Activated T-cell treated with anti-CD3 and anti-CD28 coated beads, Interleukin-2, amount 50 U/mL, for 72 hours (primary cell): ENCODE measurements at regions not wholly inside any gene's neighbourhood (a gene's known extent, or its start where the extent isn't known, plus 50 kb on each side); places are given as distances from the start of the nearest gene placed in this dataset.

Experiments used
- ATAC-seq, 2 donors: fragments of 150-1000 bp; cut with Tn5 transposase; replicated peaks in 1 of 2; 2 replicates each; pipeline ENCODE4 v1.10.0; 2021; ENCODE audit warnings: moderate library complexity in 2 of 2, mild to moderate bottlenecking in 1 of 2
- DNase-seq, 2 donors: peaks; one replicate each; pipeline ENCODE4 v3.0.0; 2021 to 2022; ENCODE audit warnings: mixed read lengths in 1 of 2
- H3K27ac Mint-ChIP-seq: one replicate; pipeline ENCODE4 v1.8.0; 2022; ENCODE audit warnings: mild to moderate bottlenecking, moderate library complexity, mixed read lengths
- H3K27me3 Mint-ChIP-seq: one replicate; pipeline ENCODE4 v1.8.0; 2022; ENCODE audit warnings: low read depth, mixed read lengths
- H3K36me3 Mint-ChIP-seq, 2 donors: one replicate each; pipeline ENCODE4 v1.8.0; 2022; ENCODE audit warnings: mixed read lengths in 2 of 2, mild to moderate bottlenecking in 1 of 2; ENCODE audit not compliant: insufficient read depth in 2 of 2
- H3K4me1 Mint-ChIP-seq: one replicate; pipeline ENCODE4 v1.8.0; 2022; ENCODE audit warnings: low read depth, mixed read lengths
- H3K4me3 Mint-ChIP-seq, 2 donors: one replicate each; pipeline ENCODE4 v1.8.0; 2022; ENCODE audit warnings: mild to moderate bottlenecking in 2 of 2, mixed read lengths in 2 of 2, moderate library complexity in 2 of 2
- H3K9me3 Mint-ChIP-seq, 2 donors: one replicate each; pipeline ENCODE4 v1.8.0; 2022; ENCODE audit warnings: mixed read lengths in 2 of 2

DNA sequence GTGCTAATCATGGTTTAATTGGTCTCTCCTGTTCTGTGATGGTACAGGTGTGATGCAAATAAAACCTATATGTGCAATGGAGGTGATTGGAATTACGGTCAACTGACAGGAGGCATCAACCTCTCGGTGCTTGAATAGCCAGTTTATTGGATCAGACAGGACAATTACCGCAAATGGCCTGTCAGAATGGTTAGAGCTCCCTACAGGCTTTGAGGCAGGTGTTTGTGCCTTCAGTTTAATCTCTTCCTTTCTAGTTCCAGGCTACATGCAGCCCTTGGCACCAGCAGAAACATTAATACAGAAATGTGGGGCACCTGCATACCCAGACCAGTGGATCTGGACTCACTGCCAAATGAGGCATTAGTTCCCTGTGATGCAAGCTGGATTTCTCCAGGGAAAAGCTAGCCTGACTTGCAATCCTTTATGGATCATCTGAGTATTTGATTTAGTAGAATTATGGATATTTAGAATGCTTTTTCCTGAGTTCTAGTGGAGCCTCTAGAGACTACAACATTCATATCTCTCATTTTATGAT, 128.6 kb downstream of the MAT2B start:
- no peaks in the 10 kb centered on the region for H3K4me1 Mint-ChIP-seq
- H3K27ac Mint-ChIP-seq: no peak overlapping the region
- DNase-seq (no peak), ATAC-seq (no peak)
- peaks cover 0 to 1% of the 10 kb centered on the region in 2 donors for H3K36me3 Mint-ChIP-seq
- peaks cover 7% of the 10 kb centered on the region for H3K27me3 Mint-ChIP-seq
- peaks cover 0 to 1% of the 10 kb centered on the region in 2 donors for H3K9me3 Mint-ChIP-seq
- no peak overlapping the region for H3K4me3 Mint-ChIP-seq

DNA sequence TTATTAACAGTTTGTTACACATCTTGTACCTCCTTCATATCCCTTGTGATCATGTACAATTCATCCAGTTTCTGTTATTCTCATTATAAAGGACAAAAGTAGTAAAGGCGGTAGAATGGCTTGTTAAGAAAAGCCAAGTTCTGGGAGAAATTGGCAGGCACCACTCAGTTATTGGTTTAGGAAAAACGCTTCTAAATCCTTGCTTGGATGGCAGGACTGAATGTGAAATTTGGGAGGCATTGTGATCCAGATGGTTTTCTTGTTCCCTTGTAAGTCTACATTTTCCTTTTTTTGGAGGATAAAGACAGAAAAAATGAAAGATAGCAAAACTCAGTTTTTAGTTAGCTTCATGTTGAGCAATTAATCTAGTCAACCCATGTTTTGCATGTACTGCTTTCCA, 130.2 kb downstream of the MAT2B start:
- DNase-seq (no peak), ATAC-seq (no peak)

DNA sequence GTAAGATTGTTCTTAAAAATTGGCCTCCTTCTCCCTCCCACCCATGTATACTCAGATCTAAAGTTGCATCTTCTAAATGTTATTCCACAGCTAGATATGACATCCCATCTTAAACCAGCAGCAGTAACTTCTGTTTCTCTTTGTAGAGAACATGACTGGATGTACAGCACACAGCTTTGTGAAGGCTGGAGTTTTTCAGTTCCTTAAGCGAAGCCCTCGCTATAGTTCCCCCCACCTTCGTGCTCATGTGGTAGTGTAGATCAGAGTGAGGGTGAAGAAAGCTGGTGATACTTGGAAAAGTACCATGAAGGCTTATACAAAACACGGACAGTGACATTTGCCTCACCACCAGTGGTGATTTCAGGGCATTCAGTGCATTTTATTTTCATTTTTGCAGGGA, 137.5 kb downstream of the MAT2B start:
- DNase-seq: no peak

More for the DNA sequence above, 130.2 kb downstream of the MAT2B start:
- H3K4me3 Mint-ChIP-seq: no peak overlapping the region
- no peaks in the 10 kb centered on the region for H3K4me1 Mint-ChIP-seq
- peaks cover 0 to 1% of the 10 kb centered on the region in 2 donors for H3K36me3 Mint-ChIP-seq
- no peak overlapping the region for H3K27ac Mint-ChIP-seq
- H3K9me3 Mint-ChIP-seq: peaks cover 0 to 1% of the 10 kb centered on the region in 2 donors
- peaks cover 7% of the 10 kb centered on the region for H3K27me3 Mint-ChIP-seq

DNA sequence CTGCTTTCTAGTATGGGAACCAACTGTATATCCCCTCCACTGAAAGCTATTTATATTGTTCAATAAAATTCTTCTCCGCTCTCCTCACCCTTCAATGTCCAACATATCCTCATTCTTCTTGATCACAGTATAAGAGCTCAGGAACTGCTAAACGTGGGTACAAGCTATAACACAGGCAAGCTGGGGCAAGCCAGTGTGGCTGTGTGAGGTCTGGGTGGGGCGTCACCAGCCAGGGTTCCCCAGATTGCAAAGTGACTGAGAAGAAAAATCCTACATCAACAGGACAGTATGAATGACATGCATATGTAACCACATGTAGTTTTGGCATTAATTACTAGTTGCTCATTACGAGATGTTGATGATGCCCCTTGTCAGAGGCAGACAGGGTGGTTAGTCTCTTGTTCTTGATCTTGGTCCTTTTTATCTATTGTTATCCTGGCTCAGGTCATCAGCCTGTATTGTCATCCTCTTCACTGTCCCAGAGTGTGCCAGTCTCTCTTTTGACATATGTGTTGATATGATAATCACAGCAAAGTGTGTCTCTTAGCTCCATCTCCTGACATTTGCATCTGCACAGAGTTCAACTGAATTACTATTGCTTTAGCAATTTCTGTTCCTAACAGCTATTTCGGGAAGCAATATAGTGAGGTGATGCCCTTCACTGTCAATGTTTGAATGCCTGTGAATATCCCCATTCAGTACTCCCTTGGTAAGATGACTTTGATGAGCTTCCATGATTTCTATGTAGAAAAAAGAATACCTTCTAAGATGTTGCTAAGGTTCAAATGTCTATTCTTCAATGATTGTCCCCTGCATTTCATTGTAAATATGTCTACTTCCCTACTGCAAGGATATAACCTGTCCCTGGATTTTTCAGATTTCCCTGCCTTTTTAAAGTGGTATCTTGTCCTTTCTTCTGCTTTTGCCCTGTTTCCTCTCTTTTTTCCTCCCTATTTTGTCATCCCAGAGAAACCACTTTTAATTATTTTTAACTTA, 140.3 kb downstream of the MAT2B start:
- ATAC-seq: no peak
- H3K4me3 Mint-ChIP-seq: no peak overlapping the region

More for the DNA sequence above, 137.5 kb downstream of the MAT2B start:
- Mint-ChIP-seq H3K9me3 (peaks cover 0 to 2% of the 10 kb centered on the region in 2 donors), H3K27me3 (no peaks in the 10 kb centered on the region), H3K36me3 (peaks cover 0 to under 1% of the 10 kb centered on the region in 2 donors), H3K4me1 (no peaks in the 10 kb centered on the region), H3K4me3 (no peak overlapping the region), H3K27ac (no peak overlapping the region)
- no peak for ATAC-seq

DNA sequence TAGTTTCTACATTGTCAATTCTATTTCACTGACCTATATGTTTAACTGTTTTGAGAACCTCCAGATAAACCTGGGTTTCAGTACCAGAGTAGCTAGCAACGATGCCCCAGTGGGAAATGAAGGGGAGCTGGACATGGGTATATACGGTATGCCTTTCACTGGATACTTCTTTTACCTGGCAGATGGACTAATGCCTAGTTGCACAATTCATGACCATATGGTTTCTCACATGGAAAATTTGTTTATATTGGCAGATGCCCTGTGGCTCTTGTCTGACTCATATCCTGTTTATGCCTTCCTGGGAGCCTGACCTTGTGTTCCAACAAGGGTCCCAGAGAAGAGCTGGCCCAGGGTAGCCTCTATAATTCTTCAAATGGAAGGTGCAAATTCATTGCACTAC, 144.1 kb downstream of the MAT2B start:
- H3K36me3 Mint-ChIP-seq: no peaks in the 10 kb centered on the region
- H3K4me3 Mint-ChIP-seq: no peak overlapping the region
- no peak overlapping the region for H3K27ac Mint-ChIP-seq
- H3K27me3 Mint-ChIP-seq: no peaks in the 10 kb centered on the region
- no peaks in the 10 kb centered on the region for H3K4me1 Mint-ChIP-seq
- ATAC-seq (no peak), DNase-seq (no peak)
- peaks cover 5% of the 10 kb centered on the region in 2 donors for H3K9me3 Mint-ChIP-seq

More for the DNA sequence above, 140.3 kb downstream of the MAT2B start:
- Mint-ChIP-seq H3K4me1 (no peaks in the 10 kb centered on the region), H3K27ac (no peak overlapping the region), H3K9me3 (peaks cover 1 to 2% of the 10 kb centered on the region in 2 donors), H3K36me3 (no peaks in the 10 kb centered on the region), H3K27me3 (no peaks in the 10 kb centered on the region)
- DNase-seq: no peak

DNA sequence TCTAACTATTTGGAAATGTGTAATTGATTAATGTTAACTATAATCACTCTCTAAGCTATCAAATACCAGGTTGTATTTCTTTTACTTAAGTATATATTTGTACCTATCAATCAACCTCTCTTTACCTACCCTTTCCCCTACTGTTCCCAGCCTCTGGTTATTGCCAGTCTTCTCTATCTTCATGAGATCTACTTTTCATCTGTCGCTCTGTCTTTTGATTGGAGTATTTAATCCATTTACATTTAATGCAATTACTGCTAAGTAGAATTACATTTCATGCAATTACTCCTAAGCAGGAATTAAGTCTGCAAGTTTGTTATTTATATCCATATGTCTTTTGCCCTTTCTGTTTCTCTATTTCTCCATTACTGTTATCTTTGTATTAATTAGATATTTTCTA, 148.1 kb downstream of the MAT2B start:
- H3K9me3 Mint-ChIP-seq: peaks cover 4 to 8% of the 10 kb centered on the region in 2 donors
- no peaks in the 10 kb centered on the region for H3K36me3 Mint-ChIP-seq
- H3K4me1 Mint-ChIP-seq: no peaks in the 10 kb centered on the region
- ATAC-seq (no peak), DNase-seq (no peak)
- no peak overlapping the region for H3K4me3 Mint-ChIP-seq
- H3K27ac Mint-ChIP-seq: no peak overlapping the region
- H3K27me3 Mint-ChIP-seq: no peaks in the 10 kb centered on the region

DNA sequence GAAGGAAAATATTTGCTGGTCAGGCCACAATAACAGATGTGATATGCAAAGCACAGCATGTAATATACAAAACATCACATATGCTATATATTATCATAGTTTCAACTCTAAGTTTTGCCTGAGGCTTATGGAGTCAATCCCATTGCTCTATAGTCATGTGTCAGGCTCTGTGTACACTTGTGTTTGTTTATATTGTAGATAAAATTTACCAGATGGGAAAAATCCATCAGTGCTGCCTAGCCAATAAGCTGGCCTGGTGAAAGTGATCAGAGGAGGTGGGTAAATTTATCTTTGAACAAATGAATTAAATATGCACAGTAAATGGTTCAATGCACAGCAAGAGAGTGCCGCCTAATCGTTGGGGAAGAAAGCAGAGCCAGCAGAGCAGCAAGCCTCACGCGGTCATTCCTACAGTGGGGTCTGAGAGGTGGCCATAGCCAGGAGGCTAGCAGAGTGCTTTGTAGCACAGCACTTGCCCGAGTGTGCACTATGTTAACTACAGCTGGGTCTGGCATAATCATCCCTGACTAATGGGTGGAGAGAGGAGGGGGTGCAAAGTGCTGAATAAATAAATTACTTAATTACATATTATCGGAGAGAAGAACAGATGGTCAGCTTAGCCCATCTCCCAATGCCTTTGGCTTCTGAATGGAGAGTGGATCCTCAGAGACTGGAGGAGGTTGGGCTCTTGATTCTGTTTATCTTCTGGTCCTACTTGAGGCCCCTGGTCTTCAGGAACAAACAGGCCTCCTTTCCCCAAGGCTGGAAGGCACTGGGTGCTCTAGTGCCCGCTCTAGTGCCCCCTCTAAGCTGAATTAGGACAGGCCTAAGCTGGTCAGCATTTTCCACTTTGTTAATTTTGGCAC, 153.5 kb downstream of the MAT2B start:
- Mint-ChIP-seq H3K36me3 (no peaks in the 10 kb centered on the region), H3K27me3 (no peaks in the 10 kb centered on the region), H3K4me1 (no peaks in the 10 kb centered on the region), H3K27ac (no peak overlapping the region), H3K4me3 (no peak overlapping the region), H3K9me3 (peaks cover 1 to 2% of the 10 kb centered on the region in 2 donors)
- DNase-seq (no peak), ATAC-seq (no peak)

DNA sequence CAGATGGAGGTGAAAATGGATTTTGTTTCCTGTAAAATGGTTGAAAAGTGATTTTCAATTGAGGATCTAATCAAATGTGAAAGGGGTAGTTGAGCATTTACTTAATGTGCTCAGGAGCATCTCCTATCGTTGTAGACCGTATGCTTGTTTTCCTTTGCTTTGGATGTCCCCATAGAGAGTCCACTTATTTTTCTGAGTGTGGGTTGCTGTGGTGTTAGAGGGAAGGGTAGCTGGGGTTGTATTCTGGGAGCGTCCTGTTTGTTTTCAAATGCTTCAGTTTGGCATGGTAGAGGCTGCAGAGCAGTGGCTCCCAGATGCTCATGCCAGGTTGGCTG, 154.1 kb downstream of the MAT2B start:
- H3K4me3 Mint-ChIP-seq: no peak overlapping the region
- ATAC-seq (no peak), DNase-seq (no peak)
- peaks cover 0 to 2% of the 10 kb centered on the region in 2 donors for H3K9me3 Mint-ChIP-seq
- H3K36me3 Mint-ChIP-seq: no peaks in the 10 kb centered on the region
- H3K27me3 Mint-ChIP-seq: no peaks in the 10 kb centered on the region
- no peaks in the 10 kb centered on the region for H3K4me1 Mint-ChIP-seq
- no peak overlapping the region for H3K27ac Mint-ChIP-seq

DNA sequence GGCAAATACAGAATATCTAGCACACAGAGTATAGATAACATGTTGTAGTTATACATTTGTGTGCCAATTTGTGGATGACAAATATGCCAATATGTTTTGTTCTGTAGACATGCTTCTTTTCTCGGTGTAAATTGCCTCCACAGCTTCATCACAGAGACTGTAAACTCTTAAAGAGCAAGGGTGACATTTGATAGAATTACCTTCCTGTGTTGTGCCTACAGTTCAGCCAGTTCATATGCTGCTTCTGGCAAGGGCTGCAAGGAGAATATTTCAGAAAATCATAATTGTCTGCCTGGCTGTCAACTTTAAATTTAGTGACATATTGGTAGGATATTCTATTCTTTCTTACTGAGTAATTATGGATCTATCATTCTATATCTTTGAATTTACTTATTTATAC, 155.1 kb downstream of the MAT2B start:
- DNase-seq: no peak
- Mint-ChIP-seq H3K4me3 (no peak overlapping the region), H3K4me1 (no peaks in the 10 kb centered on the region), H3K27ac (no peak overlapping the region), H3K27me3 (no peaks in the 10 kb centered on the region), H3K9me3 (peaks cover 0 to 2% of the 10 kb centered on the region in 2 donors), H3K36me3 (no peaks in the 10 kb centered on the region)
- ATAC-seq: no peak

DNA sequence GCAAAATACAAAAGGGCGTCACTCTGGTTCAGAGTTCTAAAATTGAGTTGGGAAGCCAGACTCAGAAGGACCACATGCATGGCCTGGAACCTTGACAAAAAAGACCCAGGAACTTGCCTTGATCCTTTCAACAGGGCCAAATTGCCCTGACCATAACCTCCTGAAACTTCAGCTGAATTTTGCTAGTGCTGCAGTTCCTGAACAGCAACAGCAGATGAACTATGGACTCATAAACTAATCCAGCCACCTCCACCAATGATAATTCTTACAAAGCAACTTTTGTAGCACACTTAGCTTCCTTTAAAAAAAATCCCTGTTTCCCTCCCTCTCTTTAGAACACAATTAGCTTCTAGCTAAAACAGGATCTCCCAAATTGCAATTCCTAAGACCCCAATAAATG, 155.9 kb downstream of the MAT2B start:
- H3K27me3 Mint-ChIP-seq: no peaks in the 10 kb centered on the region
- ATAC-seq: no peak
- DNase-seq: no peak
- no peak overlapping the region for H3K27ac Mint-ChIP-seq
- H3K9me3 Mint-ChIP-seq: peaks cover 0 to under 1% of the 10 kb centered on the region in 2 donors
- H3K4me3 Mint-ChIP-seq: no peak overlapping the region
- H3K4me1 Mint-ChIP-seq: no peaks in the 10 kb centered on the region
- no peaks in the 10 kb centered on the region for H3K36me3 Mint-ChIP-seq

DNA sequence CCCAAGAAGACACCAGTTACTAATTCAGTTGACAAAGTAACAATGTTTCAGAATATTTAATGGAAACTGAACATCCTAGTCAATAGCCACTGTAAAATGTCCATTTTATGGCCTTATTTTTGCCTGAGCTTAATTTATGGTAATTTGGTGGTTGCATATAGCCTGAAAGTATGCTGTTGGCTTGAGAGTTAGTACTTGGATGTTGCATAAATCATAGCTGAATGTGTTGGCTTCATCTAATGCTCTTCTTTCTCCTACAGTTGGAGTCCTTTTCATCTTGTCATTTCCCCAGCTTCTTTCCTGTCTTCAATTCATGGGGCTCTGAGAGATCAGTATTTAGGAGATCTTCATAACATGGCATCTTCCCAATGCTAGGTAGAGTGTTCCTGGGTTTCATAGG, 164.6 kb downstream of the MAT2B start:
- no peak for DNase-seq
- Mint-ChIP-seq H3K4me3 (no peak overlapping the region), H3K27me3 (no peaks in the 10 kb centered on the region), H3K4me1 (no peaks in the 10 kb centered on the region), H3K9me3 (no peaks in the 10 kb centered on the region), H3K36me3 (no peaks in the 10 kb centered on the region), H3K27ac (no peak overlapping the region)
- ATAC-seq: no peak

DNA sequence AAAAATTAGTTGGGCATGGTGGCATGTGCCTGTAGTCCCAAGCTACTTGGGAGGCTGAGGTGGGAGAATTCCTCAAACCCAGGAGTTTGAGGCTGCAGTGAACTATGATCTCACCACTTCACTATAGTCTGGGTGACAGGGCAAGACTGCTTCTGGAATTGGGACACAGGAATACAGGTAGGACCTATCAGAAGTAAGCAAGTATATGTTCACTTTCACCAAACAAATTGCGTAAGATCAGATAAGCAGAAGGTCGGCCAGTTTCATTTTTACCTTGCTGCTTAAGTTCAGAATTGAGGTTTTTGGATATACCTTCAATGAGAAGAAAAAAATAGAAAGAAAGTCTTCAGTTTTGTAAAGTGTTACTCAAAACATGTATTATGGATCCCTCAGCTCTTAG, 171.7 kb downstream of the MAT2B start:
- DNase-seq (no peak), ATAC-seq (no peak)
- H3K4me1 Mint-ChIP-seq: no peaks in the 10 kb centered on the region
- H3K36me3 Mint-ChIP-seq: no peaks in the 10 kb centered on the region
- H3K27me3 Mint-ChIP-seq: no peaks in the 10 kb centered on the region
- H3K27ac Mint-ChIP-seq: no peak overlapping the region
- no peaks in the 10 kb centered on the region for H3K9me3 Mint-ChIP-seq
- H3K4me3 Mint-ChIP-seq: no peak overlapping the region

DNA sequence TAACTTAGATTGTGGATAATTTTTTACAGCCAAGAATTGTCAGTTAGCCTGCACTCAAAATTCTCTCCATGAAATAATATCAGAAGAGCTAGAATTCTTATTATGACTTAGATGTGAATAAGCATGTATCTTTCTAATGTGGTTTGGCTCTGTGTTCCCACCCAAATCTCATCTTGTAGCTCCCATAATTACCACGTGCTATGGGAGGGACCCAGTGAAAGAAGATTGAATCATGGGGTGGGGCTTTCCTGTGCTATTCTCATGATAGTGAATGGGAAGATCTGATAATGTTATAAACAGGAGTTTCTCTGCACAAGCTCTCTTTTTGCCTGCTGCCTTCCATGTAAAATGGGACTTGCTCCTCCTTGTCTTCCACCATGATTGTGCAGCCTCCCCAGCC, 176.8 kb downstream of the MAT2B start:
- no peaks in the 10 kb centered on the region for H3K27me3 Mint-ChIP-seq
- ATAC-seq (no peak), DNase-seq (no peak)
- H3K9me3 Mint-ChIP-seq: no peaks in the 10 kb centered on the region
- no peak overlapping the region for H3K4me3 Mint-ChIP-seq
- H3K36me3 Mint-ChIP-seq: no peaks in the 10 kb centered on the region
- no peak overlapping the region for H3K27ac Mint-ChIP-seq
- H3K4me1 Mint-ChIP-seq: no peaks in the 10 kb centered on the region
